GM21526 (cell line): ENCODE measurements at regions not wholly inside any gene's neighbourhood (a gene's known extent, or its start where the extent isn't known, plus 50 kb on each side); places are given as distances from the start of the nearest gene placed in this dataset.

Experiments used
- ATAC-seq: cut with Tn5 transposase; IDR thresholded peaks from one replicate; pipeline ENCODE4 v1.9.1; 2021; ENCODE audit warnings: moderate library complexity; ENCODE audit not compliant: unreplicated experiment, low FRiP score

DNA sequence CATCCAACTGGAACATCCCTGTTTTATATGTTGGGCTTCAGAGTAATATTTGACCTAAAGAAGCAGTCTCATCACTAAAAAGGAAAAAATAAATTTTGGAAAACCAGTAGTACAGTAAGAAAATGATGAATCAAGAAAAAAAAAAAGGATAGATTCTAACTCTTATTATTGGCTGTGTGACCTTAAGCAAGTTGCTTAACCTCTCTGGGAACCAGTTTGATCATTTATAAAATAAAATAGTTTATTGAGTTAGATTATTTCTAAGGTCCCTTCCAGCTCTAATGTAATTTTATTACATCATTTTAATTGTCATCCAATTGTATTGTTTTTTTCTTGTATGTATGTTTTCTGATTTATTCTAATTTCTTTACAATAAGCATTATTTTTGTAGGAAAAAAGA is 127.0 kb downstream of the PRELID2 start:
- no peak for ATAC-seq

DNA sequence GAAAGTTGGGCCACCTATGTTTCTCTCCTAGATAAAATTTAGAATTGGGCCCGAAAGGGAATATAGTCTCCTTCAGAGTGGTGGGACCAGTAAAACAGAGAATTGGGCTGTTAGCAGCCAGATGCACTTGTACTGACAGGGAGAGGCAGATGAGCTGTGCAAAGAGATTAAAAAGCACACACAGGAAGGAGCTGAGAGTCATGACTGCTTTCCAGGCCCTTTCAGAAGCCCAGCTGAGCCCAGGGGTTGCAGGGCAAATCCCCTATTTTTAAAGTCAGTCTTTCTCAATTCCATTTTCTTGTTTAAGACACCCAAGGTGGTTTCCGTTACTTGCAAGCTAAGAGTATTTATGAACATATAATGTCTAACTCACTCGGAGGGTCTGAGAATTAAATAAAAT is 130.4 kb downstream of the PRELID2 start:
- no peak for ATAC-seq

DNA sequence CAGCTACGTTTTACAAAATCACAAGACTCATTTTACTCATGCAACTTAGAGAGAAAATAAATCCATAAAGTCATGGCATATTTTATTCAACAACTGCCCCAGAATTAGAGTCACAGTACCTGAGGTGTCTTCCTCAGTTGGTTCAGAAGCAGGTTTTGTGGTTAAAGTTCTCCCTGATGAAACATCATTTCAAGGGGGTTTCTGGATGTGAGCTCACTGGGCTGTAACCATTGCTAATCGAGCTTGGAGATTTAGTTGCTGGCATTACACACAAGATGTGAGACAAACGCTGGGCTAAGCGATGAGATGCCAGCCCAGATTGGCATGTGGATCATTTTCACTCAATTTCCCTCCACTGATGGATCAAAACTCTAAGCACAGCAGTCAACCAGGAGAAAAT is 131.3 kb downstream of the PRELID2 start:
- no peak for ATAC-seq

DNA sequence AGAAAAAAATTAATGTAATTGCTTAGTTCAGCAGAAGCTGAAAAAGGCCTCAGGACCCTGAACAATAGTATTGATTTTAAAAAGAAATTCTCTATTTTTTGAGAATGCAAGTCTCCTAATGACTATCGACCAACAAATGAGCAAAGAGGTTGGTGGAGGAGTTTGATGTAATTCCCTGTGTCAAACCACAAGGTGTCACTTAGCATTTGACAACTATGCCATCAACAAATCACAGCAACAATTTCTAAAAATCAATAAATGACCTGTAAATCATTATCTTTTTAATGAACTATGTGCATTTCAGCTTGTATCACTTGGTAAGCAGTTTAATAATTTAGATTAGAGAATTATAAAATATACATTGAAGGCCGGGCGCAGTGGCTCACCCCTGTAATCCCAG is 133.7 kb downstream of the PRELID2 start:
- no peak for ATAC-seq

DNA sequence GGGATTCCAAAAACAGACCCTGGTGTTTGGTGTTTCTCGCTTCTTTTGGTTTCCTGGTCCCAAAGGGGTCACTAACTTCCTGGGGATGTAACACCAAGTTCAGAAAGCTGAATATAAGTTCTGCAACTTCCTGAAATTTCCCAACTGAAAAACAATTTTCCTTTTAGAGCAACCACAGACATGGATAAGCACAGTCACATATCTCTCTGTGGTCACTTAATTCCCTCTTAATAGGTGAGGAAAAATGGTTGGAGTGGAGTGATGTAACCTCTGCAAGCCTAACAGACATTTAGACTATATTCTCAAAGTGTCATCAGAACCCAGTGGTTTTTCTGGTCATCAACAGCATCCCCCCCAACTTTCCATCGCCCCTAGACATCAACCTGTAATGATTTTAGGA is 135.3 kb downstream of the PRELID2 start:
- no peak for ATAC-seq

DNA sequence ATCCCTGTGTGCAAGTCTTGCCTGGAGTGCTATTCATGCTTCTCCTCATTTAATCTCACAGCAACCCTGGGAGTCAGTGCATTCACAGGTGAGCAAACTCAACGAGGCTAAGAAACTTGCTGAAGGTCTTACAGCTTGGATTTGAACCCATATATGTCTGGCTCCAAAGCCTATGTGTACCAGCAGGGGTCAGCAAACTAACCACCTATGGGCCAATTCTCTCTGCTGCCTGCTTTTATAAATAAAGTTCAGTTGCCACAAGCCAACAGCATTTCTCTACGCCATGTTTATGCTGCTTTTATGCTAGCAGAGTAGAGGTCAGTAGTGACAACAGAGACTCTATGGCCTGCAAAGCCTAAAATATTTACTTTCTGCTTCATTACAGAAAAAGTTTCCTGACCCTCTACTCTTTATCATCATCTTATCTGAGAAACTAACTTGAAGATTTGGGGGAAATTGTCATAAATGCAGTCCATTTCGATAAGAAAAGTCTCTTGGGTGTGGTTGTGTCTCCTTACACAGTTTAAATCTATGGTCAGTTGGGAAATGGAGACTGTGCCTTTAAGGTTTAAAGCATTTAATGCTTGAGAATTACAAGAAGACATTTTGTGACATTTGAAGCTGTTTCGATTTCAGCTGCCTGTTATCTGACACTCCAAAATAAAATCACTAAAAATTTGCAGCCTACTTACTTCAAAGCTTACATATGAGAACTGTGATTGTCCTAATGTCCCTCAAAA is 137.7 kb downstream of the PRELID2 start:
- peak; percentile 86 for ATAC-seq

DNA sequence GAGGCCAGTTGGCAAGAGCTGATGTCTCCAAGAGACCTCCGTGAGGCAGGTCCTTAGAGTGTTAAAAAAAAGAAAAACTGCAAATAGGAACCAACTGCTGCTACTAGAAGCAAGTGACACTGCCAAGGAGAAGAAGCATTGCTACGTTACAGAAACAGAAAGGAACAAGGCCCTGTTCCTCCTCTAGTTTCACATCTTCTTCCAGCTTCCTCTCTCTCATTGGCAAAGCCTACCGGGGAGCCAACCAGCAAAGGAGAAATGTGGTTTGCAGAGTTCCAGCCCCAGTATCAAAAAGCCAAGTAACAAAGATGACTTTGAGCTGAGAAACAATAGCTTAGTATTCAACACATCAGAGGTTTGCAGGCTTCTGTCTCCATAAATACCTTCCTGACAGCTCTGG is 145.9 kb downstream of the PRELID2 start:
- ATAC-seq = peak; percentile 74

DNA sequence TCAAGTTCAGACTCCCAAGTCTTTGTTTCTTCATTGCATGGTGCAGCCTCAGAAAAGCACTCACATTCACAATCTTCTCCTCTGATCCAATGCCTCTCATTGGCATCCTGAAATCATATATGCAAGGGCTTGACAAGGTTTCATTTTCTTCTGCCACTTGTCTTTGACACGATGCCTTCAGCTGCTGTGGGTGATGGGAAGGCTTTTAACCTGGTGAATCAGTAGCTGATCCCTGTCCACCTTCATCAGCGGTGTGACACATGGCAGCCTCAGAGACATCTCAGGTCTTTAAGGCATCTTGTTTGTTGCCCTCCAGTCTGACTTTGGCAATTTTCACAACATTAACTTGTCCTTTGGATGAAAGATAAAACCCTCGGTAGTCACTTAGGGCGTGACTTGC is 147.2 kb downstream of the PRELID2 start:
- ATAC-seq = no peak

DNA sequence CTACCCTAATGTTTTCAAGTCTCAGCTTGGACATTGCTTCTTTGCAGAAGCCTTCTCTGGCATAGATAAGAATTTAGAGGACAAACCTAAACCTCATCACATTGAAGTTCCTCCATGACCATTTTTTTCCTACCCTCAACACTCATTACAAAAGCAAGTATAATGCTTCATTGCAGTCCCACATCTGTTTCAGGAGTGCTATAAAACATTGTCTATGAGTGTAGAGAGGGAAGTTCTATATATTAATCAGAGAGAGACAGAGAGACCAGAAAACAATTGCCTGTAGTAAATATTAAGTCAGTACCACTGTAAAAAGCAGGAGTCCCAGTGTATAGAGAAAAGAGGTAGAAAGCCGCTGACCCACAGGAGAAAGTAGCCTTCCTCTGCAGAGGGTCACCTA is 149.7 kb downstream of the PRELID2 start:
- ATAC-seq = no peak

DNA sequence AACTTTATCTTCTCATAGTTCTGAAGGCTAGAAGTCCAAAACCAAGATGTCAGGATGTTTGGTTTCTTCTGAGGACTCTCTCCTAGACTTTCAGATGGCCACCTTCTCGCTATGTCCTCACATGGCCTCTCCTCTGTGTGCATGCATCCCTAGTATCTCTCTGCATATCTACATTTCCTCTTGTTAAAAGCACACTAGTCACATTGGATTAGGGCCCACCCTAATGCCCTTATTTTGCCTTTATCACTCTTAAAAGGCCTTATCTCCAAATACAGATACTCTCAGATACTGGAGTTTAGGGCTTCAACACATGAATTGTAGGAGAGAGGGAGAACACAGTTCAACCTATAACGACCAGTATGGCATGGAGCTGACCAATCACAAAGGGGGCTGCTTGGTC is 151.7 kb downstream of the PRELID2 start:
- ATAC-seq = no peak

DNA sequence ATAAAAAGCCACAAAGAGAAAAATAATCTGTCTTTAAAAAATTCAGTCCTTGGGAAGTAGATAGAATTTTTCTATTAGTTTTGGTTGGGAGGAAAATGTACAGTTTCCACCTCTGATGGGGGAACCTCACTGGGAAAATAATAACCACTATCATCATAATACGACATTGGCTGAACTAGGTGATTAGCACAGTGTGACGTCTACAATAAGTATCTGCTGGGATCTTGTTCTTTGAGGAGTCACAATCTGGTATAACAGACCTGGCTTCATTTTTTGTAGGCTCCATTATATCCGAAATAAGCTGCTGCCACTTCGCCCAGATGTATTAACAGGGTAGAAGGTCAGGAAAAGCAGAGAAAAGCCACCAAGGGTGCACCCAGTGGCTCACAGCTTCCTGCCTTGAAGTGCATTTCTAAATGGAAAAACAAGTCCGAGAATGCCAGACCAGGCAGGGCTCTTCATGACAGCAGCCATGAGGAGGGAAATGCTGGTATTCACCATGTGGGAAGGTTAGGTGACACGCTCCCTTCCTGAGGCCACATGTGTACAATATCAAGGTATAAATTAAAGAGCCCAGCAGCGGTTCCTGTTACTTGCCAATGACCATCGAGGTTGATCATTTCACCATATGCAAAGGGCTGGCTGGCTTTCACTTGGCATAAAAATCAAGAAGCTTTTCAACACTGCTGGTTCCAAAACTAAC is 152.8 kb downstream of the PRELID2 start:
- no peak for ATAC-seq

DNA sequence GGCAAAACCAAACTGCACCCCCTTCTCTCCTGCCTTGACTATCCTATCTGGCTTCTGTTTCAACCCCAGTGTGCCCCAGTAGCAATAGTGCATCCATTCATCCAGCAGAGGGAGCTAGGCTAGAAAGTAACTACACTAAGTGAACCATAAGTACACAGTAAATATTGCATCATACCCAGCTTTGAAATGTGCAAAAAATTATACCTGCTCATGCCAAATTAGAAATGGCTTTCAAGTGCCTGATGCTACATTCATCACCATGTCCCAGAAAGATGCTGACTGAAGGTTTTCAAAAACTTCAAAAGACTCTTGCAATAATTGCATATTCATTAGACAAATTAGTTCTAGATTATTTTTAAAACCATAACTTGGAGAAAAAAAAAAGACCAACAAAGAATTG is 153.5 kb downstream of the PRELID2 start:
- ATAC-seq = peak; percentile 98

DNA sequence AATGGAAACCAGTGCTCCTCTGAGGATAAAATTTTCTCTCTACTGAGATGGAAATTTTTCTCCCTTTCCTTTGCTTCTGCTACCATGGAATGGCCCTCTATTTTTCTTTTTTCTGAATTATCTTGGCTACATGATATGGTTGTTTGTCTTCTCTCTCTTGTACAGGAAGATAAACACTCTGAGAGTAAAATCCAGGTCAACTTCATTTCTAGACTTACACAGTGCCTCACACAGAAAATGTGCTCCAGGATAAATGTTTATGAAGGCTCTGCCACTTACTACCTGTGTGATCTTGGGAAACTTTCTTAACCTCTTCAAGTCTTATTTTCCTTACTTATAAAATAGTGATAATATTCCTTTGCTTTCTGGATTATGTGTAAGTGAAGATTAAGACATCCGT is 153.9 kb downstream of the PRELID2 start:
- no peak for ATAC-seq

DNA sequence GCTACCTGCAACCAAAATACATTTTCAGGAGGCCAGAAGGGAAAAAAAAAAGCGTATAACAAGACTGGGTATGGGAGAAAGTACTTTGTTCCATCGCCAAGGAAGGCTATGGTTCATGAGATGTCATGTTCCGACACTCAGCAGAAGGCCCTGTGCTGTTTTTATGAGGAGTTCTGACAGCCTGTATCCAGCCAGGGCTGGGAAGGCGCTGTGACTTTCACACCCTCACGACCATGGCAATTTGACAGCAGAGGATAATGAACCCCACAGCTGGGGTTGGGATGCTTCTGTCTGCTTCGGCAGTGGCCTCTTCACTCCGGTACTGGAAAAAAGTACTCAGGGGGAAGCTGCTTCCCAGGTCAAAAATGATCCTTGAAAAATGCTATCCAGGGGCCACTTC is 154.4 kb downstream of the PRELID2 start:
- no peak for ATAC-seq

DNA sequence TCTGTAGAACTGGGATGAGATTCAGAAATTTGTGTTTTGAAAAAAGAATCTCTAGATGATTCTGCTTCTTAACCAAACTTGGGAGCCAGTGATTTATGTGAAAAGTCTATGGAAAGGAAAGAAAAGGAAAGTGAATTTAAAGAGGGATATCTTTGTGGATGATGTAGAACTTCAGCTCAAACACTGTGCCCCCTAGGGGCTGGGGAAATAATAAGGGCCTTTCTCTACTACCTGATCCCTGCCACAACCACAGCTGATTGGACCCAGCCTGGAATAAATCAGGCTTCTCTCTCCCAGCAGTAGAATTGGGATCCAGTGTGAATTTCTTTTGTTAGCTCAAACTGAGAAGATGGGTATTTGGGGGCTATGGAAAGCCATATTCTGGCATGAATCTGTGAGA is 155.0 kb downstream of the PRELID2 start:
- ATAC-seq = no peak

DNA sequence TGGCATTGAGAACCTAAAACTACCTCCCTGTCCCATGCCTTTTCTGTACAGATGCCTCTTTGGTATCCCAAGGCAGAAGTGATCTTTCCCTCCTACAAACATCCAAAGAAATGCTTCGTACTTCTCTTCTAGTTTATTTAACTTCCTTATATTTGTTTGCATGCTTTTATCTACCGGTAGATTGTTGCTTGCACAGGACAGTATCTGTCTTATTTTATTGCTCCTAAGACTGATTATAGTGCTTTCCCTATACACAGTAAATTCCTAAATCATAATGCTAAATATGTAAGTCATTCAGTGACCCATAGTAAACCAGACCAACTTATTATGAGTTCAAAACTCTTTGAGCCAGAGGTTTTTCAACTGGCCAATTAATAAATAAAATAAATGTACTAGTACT is 156.9 kb downstream of the PRELID2 start:
- no peak for ATAC-seq

DNA sequence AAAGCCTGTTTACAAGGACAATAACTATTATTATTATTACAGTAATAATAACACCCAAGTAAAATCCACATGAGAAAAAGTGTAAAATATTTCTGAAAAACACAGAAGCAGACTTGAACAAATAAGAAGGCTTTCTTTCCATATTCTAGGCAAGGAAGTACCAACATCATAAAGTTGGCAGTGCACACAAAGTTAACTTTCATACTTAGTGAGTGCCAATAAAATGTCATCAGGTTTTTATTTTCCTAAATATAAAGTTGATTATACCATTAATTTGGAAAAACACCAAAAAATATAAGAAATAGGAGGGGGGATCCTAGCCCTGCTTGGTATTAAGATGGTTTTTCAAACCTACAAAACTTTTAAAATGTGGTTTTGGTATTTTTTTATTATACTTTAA is 161.4 kb downstream of the PRELID2 start:
- ATAC-seq = no peak

DNA sequence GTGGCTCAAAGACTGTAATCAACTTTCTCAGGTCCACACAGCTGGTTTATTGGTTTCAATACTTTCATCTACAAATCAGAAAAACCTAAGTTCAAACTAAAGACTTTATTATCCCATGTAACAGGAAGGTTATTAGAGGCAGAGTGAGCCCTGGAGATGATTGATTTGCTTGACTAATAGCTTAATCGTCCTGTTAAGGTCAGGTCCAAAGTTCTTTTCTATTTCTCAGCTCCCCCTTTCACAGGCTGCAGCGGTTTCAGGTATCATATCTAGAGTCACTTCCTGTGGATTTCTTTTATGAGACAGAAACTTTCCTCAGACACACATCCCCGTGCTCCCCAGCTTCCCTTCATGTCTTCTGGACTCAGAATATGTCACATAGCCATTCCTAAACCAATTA is 166.4 kb downstream of the PRELID2 start:
- ATAC-seq = no peak

DNA sequence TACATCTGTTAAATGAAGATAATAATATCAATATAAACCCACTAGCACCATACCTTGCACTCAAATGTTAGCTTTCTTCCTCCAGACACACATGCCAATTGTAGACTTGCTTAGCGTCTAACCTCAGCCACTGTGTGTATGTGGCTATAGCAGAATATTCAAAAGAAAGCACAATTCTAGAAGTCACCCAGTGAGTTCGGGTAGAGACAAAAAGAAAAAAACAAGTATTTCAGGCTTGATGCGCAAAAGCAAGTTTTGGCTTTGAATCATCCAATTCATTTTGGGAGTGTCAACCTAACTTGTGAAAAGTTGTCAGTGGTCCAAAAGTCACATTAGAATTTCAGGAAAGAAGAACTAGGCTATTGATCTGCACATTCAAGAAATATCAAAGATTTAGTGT is 167.4 kb downstream of the PRELID2 start:
- ATAC-seq = no peak

DNA sequence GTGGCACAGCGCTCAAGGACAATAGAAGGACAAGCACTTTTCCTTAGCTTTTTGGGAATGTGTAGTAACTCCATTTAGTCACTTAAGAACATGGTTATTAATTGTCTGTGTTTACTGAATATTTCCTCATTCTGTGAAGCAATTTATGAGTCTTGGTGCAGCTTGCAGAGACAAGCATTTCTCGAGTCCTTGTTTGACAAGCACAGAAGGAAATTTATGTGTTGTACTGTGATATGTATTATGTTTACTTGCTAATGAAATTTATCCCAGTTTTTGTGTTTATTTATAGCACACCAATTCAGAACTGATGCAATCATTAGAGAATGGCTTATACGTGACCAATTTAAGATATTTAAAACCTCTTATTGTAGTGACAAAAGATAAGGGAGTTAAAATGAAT is 168.6 kb downstream of the PRELID2 start:
- ATAC-seq = no peak

DNA sequence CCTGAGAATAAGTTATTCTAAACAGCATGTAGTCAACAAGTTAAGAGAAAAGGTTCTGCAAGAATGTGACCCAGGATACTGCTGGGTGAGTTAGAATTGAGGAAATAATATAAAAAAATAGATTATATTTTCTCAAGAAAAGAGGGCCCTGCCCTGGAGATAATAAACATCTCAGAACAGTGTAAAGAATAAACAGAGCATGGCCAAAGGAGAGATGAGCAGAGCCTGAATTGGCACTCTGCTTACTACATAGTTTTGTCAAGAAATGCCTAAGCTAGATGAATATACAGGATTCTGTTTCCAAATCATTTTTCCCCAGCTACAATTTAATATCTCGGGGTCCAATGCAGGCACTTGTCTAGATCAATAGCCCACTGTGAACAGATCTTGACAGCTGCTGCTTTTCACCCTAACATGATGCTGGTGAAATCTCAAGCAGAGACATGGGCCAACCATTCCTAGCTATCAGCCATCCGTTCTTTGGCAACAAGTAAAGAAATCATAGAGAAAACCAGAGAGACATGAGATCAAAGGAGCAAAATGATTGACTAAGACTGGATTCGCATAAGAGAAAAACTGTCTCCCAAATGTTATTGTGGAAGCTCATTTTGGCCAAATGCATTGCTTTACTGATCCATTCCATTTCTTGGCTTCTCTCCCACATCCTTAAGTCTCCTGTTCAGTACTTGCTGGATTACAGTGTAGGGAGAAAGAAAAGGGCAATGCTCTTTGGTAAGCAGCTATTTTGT is 173.2 kb downstream of the PRELID2 start:
- ATAC-seq = no peak
